Activated gamma-delta T cell treated with Interleukin-2 at 50 U/mL for 16 hours (primary cell): ENCODE measurements at regions not wholly inside any gene's neighbourhood (a gene's known extent, or its start where the extent isn't known, plus 50 kb on each side); places are given as distances from the start of the nearest gene placed in this dataset.
"Not testable (repeated sequence)": the region's sequence is repeated elsewhere in the genome, so short reads cannot be mapped to it uniquely, and the experiment has no call there.

Source experiments
- DNase-seq: peaks from one replicate; pipeline ENCODE4 v3.0.0-alpha.2; 2020

- no peak for DNase-seq
Observed at GRCh38 chr5:106292654-106293053, 1378.1 kb downstream of the EFNA5 start.

DNA sequence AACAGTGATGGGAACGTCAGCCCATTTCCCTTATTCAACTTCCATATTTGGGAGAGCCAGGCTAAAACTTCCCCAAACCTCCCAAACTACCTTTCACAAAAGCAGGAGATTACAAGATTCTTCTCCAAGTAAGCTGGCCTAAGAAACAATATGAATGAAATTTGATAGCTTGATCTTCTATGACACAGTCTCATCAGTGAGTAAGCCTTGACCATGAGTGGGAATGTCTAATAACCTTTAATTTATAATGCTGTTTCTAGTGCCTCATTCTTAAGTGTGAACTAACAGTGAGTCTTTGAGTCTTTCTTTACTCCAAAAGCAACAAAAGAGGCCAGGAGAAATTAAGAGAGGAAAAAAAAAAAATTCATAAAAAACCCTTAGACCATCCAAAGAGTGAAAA, 1379.9 kb downstream of the EFNA5 start:
- no peak for DNase-seq

GRCh38 chr5:106288979-106289378, 1381.8 kb downstream of the EFNA5 start:
- no peak for DNase-seq

DNA sequence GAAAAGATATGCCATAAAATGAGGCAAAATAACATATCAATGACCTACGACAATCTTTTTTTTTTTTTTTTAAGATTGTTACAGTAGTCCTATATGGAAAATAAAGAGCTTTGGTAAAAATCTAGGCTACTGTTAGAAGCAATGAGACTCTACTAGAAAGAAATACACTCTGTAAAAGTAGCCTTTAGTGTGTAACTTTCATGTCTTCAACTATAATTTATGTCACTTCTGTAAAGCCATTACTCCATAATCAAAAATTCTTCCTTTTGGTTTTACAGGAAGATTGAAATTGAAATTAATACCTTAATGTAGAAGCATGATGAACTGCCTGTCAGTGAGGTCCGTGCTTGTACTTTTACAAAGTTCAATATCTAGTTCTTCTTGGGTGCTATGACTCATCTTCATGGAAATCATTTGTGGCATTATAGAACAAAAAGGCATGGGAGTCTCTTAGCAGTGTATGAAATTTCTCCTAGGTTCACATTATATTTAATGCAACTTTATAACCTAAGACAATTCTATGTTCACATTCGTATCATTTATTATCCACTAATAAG, 1393.1 kb downstream of the EFNA5 start:
- no peak for DNase-seq

GRCh38 chr5:106269252-106269843, 1401.4 kb downstream of the EFNA5 start:
- DNase-seq = no peak

DNA sequence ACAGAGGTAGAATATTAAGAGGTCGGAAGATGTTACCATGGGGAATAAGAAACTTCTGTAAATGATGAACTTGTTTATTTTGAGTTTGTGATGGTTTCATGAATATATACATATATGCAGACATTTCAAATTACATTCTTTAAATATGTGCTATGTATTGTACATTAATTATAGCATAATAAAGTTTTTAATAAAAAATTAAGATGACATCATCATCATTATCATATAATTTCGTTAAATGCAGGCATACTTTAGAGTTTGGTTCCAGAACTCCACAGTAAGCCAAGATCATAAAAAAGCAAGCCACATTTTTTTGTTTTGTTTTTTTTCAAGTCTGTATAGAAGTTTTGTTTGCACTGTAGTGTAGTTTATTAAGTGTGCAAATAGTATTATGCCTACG, 1403.5 kb downstream of the EFNA5 start:
- DNase-seq = no peak

DNA sequence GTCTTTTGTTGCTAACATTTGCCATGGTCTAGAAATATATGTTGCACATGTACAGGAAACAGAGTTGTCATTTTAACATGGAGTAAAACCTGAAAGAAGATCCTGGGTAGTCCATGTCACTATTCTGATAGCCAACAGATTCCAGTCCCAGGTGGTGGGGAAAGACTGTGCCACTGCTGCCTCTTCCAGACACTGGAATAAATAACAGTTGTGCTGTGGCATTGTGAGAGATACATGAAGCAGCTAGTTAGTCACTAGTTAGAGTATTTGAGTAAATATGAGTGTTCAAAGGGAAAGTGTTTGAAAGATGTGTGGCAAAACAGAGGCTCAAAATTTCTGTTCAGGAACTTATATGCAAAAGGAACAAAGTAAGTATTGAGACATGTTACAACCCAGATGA, 1408.3 kb downstream of the EFNA5 start:
- DNase-seq = no peak

- not testable (repeated sequence) for DNase-seq
Observed at GRCh38 chr5:106259431-106260090, 1411.2 kb downstream of the EFNA5 start.

DNA sequence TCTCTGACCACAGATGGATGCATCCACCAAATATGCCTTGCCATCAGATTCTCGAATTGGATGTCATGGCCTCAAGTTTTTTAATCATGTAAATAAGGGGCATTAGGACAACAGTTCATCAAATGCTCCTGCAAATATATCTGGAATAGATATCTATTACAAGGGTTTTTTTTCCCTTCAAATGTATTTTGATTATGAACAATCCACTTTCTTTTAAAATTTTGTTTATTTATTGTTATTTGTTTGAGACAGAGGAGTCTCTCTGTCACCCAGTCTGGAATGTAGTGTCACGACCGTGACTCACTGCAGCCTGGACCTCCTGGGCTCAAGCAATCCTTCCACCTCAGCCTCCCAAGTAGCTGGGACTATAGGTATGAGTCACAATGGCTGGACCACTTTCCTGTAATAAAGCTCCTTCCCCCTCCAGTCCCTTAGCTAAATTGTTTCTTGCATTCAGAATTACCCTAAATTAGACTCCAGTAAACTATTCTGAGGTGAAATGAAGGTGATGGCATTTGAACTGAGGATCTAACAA, 1412.1 kb downstream of the EFNA5 start:
- DNase-seq = no peak

- DNase-seq = no peak
Observed at GRCh38 chr5:106254784-106255183, 1416.0 kb downstream of the EFNA5 start.

- not testable (repeated sequence) for DNase-seq
Observed at GRCh38 chr5:106246044-106246745, 1424.5 kb downstream of the EFNA5 start.

DNA sequence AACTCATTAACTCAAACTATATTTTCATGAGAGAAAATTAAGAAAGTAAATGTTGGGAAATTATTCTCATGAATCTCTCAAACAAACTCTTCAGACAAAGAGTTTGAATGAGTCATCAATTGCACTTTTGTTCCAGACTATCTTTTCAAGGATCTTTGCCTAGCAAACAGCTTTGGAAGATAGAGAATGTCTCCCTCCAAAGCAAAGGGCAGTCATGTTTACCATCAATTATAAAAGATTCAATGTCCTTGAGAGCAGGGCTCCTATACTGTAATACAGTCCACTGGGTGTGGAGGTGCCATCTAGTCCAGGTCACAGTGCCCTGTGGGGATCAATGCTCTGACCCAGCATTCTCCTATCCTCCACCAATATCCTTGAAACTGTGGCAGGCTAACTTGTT, 1429.3 kb downstream of the EFNA5 start:
- no peak for DNase-seq

GRCh38 chr5:106205916-106206571, 1464.7 kb downstream of the EFNA5 start:
- no peak for DNase-seq

- no peak for DNase-seq
Observed at GRCh38 chr5:106202035-106202434, 1468.7 kb downstream of the EFNA5 start.

DNA sequence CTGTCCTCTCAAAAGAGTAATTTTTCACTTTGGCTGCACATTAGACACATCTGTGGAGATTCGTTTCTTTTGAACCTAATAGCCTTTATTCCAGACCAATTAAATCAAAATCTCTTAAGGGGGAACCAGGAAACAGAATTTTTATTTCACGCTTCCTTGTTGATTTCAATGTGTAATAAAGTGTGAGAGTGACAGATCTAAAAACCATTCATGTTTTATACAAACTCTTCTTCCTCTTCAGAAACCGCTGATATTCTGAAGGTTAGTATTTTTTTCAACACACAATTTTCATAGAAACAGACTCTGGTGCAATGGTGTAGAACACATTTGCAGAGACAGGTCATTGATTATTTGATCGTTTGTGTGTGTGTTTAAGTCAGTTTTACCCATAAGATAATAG, 1469.8 kb downstream of the EFNA5 start:
- DNase-seq = no peak

GRCh38 chr5:106195679-106196474, 1474.9 kb downstream of the EFNA5 start:
- no peak for DNase-seq

GRCh38 chr5:106189121-106189809, 1481.5 kb downstream of the EFNA5 start:
- DNase-seq = no peak

DNA sequence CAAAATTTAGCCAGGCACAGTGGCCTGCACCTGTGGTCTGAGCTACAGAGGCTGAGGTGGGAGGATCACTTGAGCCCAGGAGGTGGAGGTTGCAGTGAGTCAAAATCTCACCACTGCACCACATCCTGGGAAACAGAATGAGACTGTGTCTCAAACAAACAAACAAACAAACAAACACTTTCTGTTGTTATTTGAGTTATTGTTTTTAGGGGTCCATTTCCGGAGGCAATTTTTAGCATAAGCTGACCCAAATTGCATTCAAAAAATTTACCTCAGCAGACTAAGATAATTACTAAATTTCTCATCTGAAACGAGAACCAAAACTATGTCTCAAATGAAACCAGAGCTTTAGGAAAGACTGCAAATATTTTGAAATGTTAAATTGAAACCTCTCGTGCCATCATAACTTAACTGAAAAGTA, 1485.1 kb downstream of the EFNA5 start:
- DNase-seq = no peak

GRCh38 chr5:106174903-106175302, 1495.8 kb downstream of the EFNA5 start:
- DNase-seq = no peak

GRCh38 chr5:106172681-106173532, 1497.8 kb downstream of the EFNA5 start:
- DNase-seq = no peak

GRCh38 chr5:106171708-106172107, 1499.0 kb downstream of the EFNA5 start:
- no peak for DNase-seq
